GM12875 (cell line): ENCODE measurements at regions not wholly inside any gene's neighbourhood (a gene's known extent, or its start where the extent isn't known, plus 50 kb on each side); places are given as distances from the start of the nearest gene placed in this dataset.

Source experiments
- H3K4me3 ChIP-seq: one replicate; pipeline ENCODE4 v1.5.1; 2011; ENCODE audit warnings: low read depth, low read length, control low read depth
- CTCF ChIP-seq: IDR thresholded peaks from 2 replicates; pipeline ENCODE4 v1.5.1; 2011; ENCODE audit warnings: low read depth, mild to moderate bottlenecking, control low read depth, inconsistent platforms, low read length, moderate library complexity, borderline replicate concordance; ENCODE audit not compliant: insufficient read depth

GRCh38 chr5:6086871-6087270 is 291.5 kb downstream of the MED10 start:
- H3K4me3 ChIP-seq, result no peak overlapping the region
- TF ChIP-seq CTCF, result no peak

- TF ChIP-seq CTCF, result no peak
- no peak overlapping the region for H3K4me3 ChIP-seq
Measured at GRCh38 chr5:6085341-6085860, 292.9 kb downstream of the MED10 start.

- TF ChIP-seq CTCF, result no peak
Measured at GRCh38 chr5:6084836-6085235, 293.5 kb downstream of the MED10 start.

GRCh38 chr5:6084376-6084775 is 294.0 kb downstream of the MED10 start:
- no peak for TF ChIP-seq CTCF
- H3K4me3 ChIP-seq, result no peak overlapping the region

More at GRCh38 chr5:6084836-6085235, 293.5 kb downstream of the MED10 start:
- H3K4me3 ChIP-seq, result no peak overlapping the region

GRCh38 chr5:6083311-6083978 is 294.9 kb downstream of the MED10 start:
- TF ChIP-seq CTCF, result no peak
- H3K4me3 ChIP-seq, result no peak overlapping the region

- TF ChIP-seq CTCF, result no peak
- no peak overlapping the region for H3K4me3 ChIP-seq
Measured at GRCh38 chr5:6082685-6083084, 295.7 kb downstream of the MED10 start.

- no peak for TF ChIP-seq CTCF
Measured at GRCh38 chr5:6081727-6082210, 296.6 kb downstream of the MED10 start.

More at GRCh38 chr5:6081727-6082210, 296.6 kb downstream of the MED10 start:
- no peak overlapping the region for H3K4me3 ChIP-seq
